ENCODE measurements at regions not wholly inside any gene's neighbourhood (a gene's known extent, or its start where the extent isn't known, plus 50 kb on each side); places are given as distances from the start of the nearest gene placed in this dataset.

DNA sequence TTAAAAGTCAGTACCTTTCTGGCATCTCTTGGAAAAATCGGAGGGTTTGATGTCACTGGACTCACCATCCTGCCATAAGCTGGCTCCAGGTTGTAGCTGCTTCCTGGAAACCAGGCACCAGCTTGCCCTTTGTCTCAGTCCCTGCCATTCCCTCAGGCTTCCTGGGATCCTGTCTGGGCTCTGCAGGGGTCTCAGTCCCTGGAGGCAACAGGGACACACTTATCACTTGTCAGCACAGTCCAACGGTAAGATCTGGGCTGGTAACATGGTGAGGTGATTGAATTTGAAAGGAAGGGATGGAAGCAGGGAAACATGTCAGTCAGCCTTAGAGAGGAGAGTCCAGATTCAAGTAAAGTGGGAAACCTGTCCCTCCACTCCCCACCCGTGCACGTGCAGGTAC, 147.6 kb upstream of the ECI2 start:
- no peak overlapping the region for H3K27ac ChIP-seq
- WGBS, 2 donors: 77 to 80% methylated on average over 4 of the region's 4 CpGs
- H3K4me1 ChIP-seq: peaks cover 4 to 15% of the 10 kb centered on the region in 2 donors
- TF ChIP-seq POLR2A (IDR thresholded peaks at IDR 0.05): no peak
- TF ChIP-seq, protein P1, sequence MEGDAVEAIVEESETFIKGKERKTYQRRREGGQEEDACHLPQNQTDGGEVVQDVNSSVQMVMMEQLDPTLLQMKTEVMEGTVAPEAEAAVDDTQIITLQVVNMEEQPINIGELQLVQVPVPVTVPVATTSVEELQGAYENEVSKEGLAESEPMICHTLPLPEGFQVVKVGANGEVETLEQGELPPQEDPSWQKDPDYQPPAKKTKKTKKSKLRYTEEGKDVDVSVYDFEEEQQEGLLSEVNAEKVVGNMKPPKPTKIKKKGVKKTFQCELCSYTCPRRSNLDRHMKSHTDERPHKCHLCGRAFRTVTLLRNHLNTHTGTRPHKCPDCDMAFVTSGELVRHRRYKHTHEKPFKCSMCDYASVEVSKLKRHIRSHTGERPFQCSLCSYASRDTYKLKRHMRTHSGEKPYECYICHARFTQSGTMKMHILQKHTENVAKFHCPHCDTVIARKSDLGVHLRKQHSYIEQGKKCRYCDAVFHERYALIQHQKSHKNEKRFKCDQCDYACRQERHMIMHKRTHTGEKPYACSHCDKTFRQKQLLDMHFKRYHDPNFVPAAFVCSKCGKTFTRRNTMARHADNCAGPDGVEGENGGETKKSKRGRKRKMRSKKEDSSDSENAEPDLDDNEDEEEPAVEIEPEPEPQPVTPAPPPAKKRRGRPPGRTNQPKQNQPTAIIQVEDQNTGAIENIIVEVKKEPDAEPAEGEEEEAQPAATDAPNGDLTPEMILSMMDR (IDR thresholded peaks at IDR 0.05): no peak
- intact Hi-C loops (cut with DNase I): no loop called here
- DNase-seq: no peak
- no peaks in the 10 kb centered on the region for H3K27me3 ChIP-seq
- H3K36me3 ChIP-seq: no peaks in the 10 kb centered on the region
- H3K9me3 ChIP-seq: no peaks in the 10 kb centered on the region
- no peak overlapping the region for H3K4me3 ChIP-seq (replicated peaks in 1 of 3)

DNA sequence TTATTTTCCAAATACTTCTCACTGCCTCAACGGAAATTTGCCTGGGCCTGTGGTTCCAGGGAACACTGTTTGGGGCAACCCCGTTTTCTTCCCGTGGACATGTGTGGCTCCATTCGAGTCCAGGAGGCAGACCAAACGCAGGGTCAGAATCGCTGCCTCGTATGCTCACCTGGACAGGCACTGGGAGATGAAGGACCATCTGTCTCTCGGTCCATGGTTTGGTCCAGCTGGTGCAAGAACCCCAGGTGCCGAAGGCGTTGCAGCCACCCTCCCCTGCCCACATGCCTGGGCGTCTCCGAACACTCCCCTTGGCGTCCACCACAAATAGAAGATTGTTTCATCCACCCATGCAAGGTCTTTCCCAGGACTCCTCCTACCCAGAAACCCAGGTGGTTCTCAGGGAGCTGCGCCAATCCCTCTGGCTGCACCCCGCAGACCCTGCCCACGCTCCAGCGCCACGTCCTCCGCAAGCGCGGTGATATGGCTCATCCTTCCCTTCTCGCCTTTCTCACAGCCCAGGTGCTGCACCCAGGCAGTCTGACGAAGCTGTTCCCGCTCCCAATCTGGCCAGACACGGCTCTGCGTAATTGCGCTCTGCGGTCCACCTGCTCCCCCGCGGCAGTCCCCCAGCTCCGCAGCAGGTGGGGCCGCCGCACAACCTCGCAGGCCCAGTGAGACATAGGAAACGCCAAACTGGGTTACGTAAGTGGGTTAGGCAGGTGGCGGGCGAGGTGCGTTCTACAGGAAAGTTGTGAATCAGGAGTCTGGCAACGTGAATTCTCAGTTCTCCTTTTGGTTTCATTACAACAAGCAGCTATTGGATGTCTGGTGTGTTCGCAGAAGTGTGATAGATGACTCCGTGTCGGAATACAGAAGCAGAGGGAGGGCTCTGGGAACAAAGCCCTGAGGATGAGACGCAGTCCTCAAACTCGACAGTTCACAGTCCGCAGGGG, 146.2 kb upstream of the ECI2 start:
- intact Hi-C loops (cut with DNase I): no loop called here
- H3K36me3 ChIP-seq: no peaks in the 10 kb centered on the region
- no peaks in the 10 kb centered on the region for H3K9me3 ChIP-seq
- H3K4me1 ChIP-seq: peaks cover 4 to 11% of the 10 kb centered on the region in 2 donors
- TF ChIP-seq, protein P1 (IDR thresholded peaks at IDR 0.05): peak in 4 of 6 experiments; percentile 37 to 64 (median 54)
- TF ChIP-seq POLR2A (IDR thresholded peaks at IDR 0.05): no peak
- peak; percentile 71 to 76 for DNase-seq
- whole genome bisulfite sequencing, 2 donors: 36 to 37% methylated on average over 35 to 44 of the region's 46 CpGs
- no peak overlapping the region for H3K27ac ChIP-seq
- H3K27me3 ChIP-seq: no peaks in the 10 kb centered on the region
- H3K4me3 ChIP-seq (replicated peaks in 1 of 3): peak overlapping the region in 1 of 3 donors; percentile 19

DNA sequence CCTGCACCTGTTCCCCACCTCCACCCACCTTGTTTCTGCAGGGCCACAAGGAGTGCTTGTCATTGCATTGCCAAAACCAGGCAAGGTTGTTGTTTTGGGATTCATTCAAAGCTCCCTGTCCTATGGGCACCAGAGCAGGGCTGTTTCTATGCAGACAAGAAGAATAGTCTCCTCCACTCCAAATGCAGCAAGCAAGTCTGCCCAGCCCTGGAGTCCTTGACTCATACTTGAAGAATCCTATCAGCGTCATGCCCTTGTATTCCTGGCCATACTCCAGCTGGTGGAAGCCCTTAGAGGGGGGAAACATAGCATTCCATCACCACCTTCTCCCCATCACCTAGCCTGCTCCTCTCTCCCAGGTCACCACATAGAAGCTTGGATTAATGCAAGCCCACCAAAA, 145.3 kb upstream of the ECI2 start:
- no peaks in the 10 kb centered on the region for H3K9me3 ChIP-seq
- WGBS, 2 donors: 17 to 33% methylated on average over 1 of the region's 1 CpG
- H3K4me1 ChIP-seq: peaks cover 4 to 11% of the 10 kb centered on the region in 2 donors
- intact Hi-C loops (cut with DNase I): no loop called here
- H3K36me3 ChIP-seq: no peaks in the 10 kb centered on the region
- no peak overlapping the region for H3K4me3 ChIP-seq (replicated peaks in 1 of 3)
- H3K27me3 ChIP-seq: no peaks in the 10 kb centered on the region
- no peak overlapping the region for H3K27ac ChIP-seq
- DNase-seq: peak; percentile 79 to 83
- TF ChIP-seq, protein P1 (IDR thresholded peaks at IDR 0.05): no peak
- no peak for TF ChIP-seq POLR2A (IDR thresholded peaks at IDR 0.05)

DNA sequence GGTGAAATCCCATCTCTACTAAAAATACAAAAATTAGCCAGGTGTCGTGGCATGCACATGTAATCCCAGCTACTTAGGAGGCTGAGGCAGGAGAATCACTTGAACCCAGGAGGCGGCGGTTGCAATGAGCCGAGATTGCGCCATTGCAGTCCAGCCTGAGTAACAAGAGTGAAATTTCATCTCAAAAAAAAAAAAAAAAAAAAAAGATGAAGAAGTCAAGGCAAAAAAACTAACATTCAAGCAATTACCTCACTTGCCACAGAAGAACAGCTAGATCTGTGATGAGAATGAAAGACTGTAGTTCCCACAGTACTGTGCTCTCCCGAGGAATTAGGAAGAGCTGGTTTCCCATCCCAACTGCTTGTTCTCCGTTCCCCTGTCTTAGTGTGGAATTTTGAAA, 144.7 kb upstream of the ECI2 start:
- Histone ChIP-seq H3K27me3 (no peaks in the 10 kb centered on the region), H3K4me1 (peaks cover 4 to 11% of the 10 kb centered on the region in 2 donors), H3K27ac (no peak overlapping the region), H3K36me3 (no peaks in the 10 kb centered on the region), H3K9me3 (no peaks in the 10 kb centered on the region), H3K4me3 (replicated peaks in 1 of 3) (no peak overlapping the region)
- no peak for TF ChIP-seq POLR2A (IDR thresholded peaks at IDR 0.05)
- TF ChIP-seq, protein P1 (IDR thresholded peaks at IDR 0.05): no peak
- no peak for DNase-seq
- 88 to 89% methylated on average over 7 of the region's 7 CpGs for WGBS, 2 donors
- intact Hi-C loops (cut with DNase I): no loop called here

DNA sequence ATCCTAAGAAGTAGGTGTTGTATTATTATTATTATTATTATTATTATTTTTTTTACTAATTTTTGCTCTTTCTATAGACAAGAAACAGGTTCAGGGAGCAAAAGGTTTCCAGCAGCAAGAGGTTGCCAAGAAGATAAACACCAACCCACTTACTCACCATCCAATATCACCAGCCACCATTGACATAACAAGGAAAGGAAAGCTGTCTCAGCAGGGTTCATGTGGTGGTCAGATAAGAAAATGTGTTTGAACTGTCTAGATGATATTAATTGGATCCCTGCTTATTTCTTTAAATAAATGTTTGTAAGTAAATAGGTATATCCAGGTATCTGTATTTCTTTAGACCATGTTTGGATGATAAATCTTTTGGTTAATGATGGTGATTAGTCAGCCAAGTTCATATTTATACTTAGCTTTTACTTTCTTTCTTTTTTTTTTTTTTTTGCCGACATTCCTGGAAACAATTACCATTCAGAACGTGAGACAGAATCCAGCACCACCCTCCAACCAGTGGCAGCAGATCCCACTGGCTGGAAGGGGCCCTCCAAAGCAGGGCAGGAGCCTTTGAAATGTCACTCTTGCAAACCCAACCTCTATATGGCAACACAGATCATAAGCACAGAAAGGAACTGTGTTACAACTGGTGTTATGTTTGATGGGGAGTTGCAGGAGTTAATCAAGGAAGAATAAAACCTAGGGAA, 139.2 kb upstream of the ECI2 start:
- H3K4me1 ChIP-seq: no peaks in the 10 kb centered on the region
- H3K27ac ChIP-seq: no peak overlapping the region
- WGBS, 2 donors: 66% methylated on average over 2 of the region's 2 CpGs
- no peaks in the 10 kb centered on the region for H3K9me3 ChIP-seq
- TF ChIP-seq, protein P1 (IDR thresholded peaks at IDR 0.05): no peak
- no peak for TF ChIP-seq POLR2A (IDR thresholded peaks at IDR 0.05)
- DNase-seq: no peak
- intact Hi-C loops (cut with DNase I): no loop called here
- H3K4me3 ChIP-seq (replicated peaks in 1 of 3): no peak overlapping the region
- no peaks in the 10 kb centered on the region for H3K36me3 ChIP-seq
- H3K27me3 ChIP-seq: no peaks in the 10 kb centered on the region
